CD4-positive, CD25-positive, alpha-beta regulatory T cell (primary cell): ENCODE measurements at regions not wholly inside any gene's neighbourhood (a gene's known extent, or its start where the extent isn't known, plus 50 kb on each side); places are given as distances from the start of the nearest gene placed in this dataset.

Experiments used
- ATAC-seq, 2 donors: fragments of 150-1000 bp; cut with Tn5 transposase; one replicate each; pipeline ENCODE4 v1.10.0; 2021; ENCODE audit warnings: low read depth in 2 of 2, moderate number of reproducible peaks in 2 of 2, moderate library complexity in 1 of 2
- DNase-seq, 3 donors: peaks; one replicate each; pipeline versions ENCODE4 v3.0.0 to v3.0.0-alpha.2; 2012 to 2022; ENCODE audit warnings: mixed read lengths in 1 of 3
- H3K27ac ChIP-seq: one replicate; pipeline ENCODE4 v1.7.0; 2013; ENCODE audit warnings: mild to moderate bottlenecking, low read length; ENCODE audit not compliant: insufficient read depth, poor library complexity, severe bottlenecking
- H3K27me3 ChIP-seq: one replicate; pipeline ENCODE4 v1.7.0; 2013; ENCODE audit warnings: low read length; ENCODE audit not compliant: control insufficient read depth, insufficient read depth
- H3K36me3 ChIP-seq: one replicate; pipeline ENCODE4 v1.7.0; 2013; ENCODE audit warnings: mild to moderate bottlenecking, low read length, moderate library complexity; ENCODE audit not compliant: control insufficient read depth, insufficient read depth
- H3K4me1 ChIP-seq: 2 replicates; pipeline ENCODE4 v1.7.0; 2013; ENCODE audit warnings: mild to moderate bottlenecking, low read length; ENCODE audit not compliant: insufficient read depth, control insufficient read depth, poor library complexity, severe bottlenecking
- H3K4me3 ChIP-seq: one replicate; pipeline ENCODE4 v1.7.0; 2013; ENCODE audit warnings: low read depth, mild to moderate bottlenecking, low read length, moderate library complexity
- H3K9me3 ChIP-seq, 2 experiments: 1 replicate in 1 of 2; 2 replicates in 1 of 2; pipeline ENCODE4 v1.7.0; 2013; ENCODE audit warnings: low read length in 2 of 2, mild to moderate bottlenecking in 1 of 2, moderate library complexity in 1 of 2; ENCODE audit not compliant: control insufficient read depth in 2 of 2
- H3K27ac Mint-ChIP-seq, 3 donors: one replicate each; pipeline ENCODE4 v1.8.0; 2020 to 2022; ENCODE audit warnings: mild to moderate bottlenecking in 3 of 3, mixed read lengths in 3 of 3, moderate library complexity in 2 of 3
- H3K27me3 Mint-ChIP-seq: one replicate; pipeline ENCODE4 v1.8.0; 2022; ENCODE audit warnings: mild to moderate bottlenecking, mixed read lengths
- H3K36me3 Mint-ChIP-seq: one replicate; pipeline ENCODE4 v1.8.0; 2020; ENCODE audit warnings: mixed read lengths
- H3K4me1 Mint-ChIP-seq, 4 donors: one replicate each; pipeline ENCODE4 v1.8.0; 2020 to 2022; ENCODE audit warnings: mixed read lengths in 4 of 4, mild to moderate bottlenecking in 1 of 4
- H3K4me3 Mint-ChIP-seq, 4 donors: one replicate each; pipeline ENCODE4 v1.8.0; 2020 to 2022; ENCODE audit warnings: mild to moderate bottlenecking in 4 of 4, mixed read lengths in 4 of 4, moderate library complexity in 3 of 4
- H3K9me3 Mint-ChIP-seq, 7 donors: one replicate each; pipeline ENCODE4 v1.8.0; 2020 to 2022; ENCODE audit warnings: mixed read lengths in 7 of 7, mild to moderate bottlenecking in 3 of 7, moderate library complexity in 2 of 7

GRCh38 chr3:154050766-154051165, 70.4 kb upstream of the ARHGEF26 start:
- Mint-ChIP-seq H3K4me1 (no peaks in the 10 kb centered on the region), H3K9me3 (peaks cover 0 to 7% (median 0%) of the 10 kb centered on the region in 7 donors), H3K27me3 (no peaks in the 10 kb centered on the region), H3K27ac (no peak overlapping the region), H3K4me3 (no peak overlapping the region), H3K36me3 (no peaks in the 10 kb centered on the region)
- no peak for DNase-seq
- no peaks in the 10 kb centered on the region for H3K4me1 ChIP-seq
- H3K36me3 ChIP-seq: no peaks in the 10 kb centered on the region
- H3K9me3 ChIP-seq: no peaks in the 10 kb centered on the region
- no peak overlapping the region for H3K27ac ChIP-seq
- no peak for ATAC-seq
- no peak overlapping the region for H3K4me3 ChIP-seq
- no peaks in the 10 kb centered on the region for H3K27me3 ChIP-seq

- no peak overlapping the region for H3K4me3 Mint-ChIP-seq
- H3K27me3 Mint-ChIP-seq: no peaks in the 10 kb centered on the region
- no peak overlapping the region for H3K27ac Mint-ChIP-seq
- H3K9me3 Mint-ChIP-seq: peaks cover 0 to 2% (median 0%) of the 10 kb centered on the region in 7 donors
- Histone ChIP-seq H3K4me1 (no peaks in the 10 kb centered on the region), H3K4me3 (no peak overlapping the region), H3K36me3 (no peaks in the 10 kb centered on the region), H3K27me3 (no peaks in the 10 kb centered on the region), H3K27ac (no peak overlapping the region), H3K9me3 (no peaks in the 10 kb centered on the region)
- ATAC-seq: no peak
- H3K4me1 Mint-ChIP-seq: no peaks in the 10 kb centered on the region
- no peak for DNase-seq
- H3K36me3 Mint-ChIP-seq: no peaks in the 10 kb centered on the region
Observed at GRCh38 chr3:154059833-154060232, 61.4 kb upstream of the ARHGEF26 start.

- peaks cover 0 to 2% (median 0%) of the 10 kb centered on the region in 7 donors for H3K9me3 Mint-ChIP-seq
- ATAC-seq (no peak), DNase-seq (no peak)
- no peak overlapping the region for H3K27ac Mint-ChIP-seq
- H3K27me3 Mint-ChIP-seq: no peaks in the 10 kb centered on the region
- Histone ChIP-seq H3K27me3 (no peaks in the 10 kb centered on the region), H3K9me3 (no peaks in the 10 kb centered on the region), H3K27ac (no peak overlapping the region), H3K36me3 (no peaks in the 10 kb centered on the region), H3K4me1 (no peaks in the 10 kb centered on the region), H3K4me3 (no peak overlapping the region)
- H3K4me3 Mint-ChIP-seq: no peak overlapping the region
- H3K4me1 Mint-ChIP-seq: no peaks in the 10 kb centered on the region
- no peaks in the 10 kb centered on the region for H3K36me3 Mint-ChIP-seq
Observed at GRCh38 chr3:154060238-154061000, 60.8 kb upstream of the ARHGEF26 start.

- Histone ChIP-seq H3K36me3 (no peaks in the 10 kb centered on the region), H3K4me1 (no peaks in the 10 kb centered on the region), H3K9me3 (no peaks in the 10 kb centered on the region), H3K27ac (no peak overlapping the region), H3K27me3 (no peaks in the 10 kb centered on the region), H3K4me3 (no peak overlapping the region)
- DNase-seq (no peak), ATAC-seq (no peak)
- no peaks in the 10 kb centered on the region for H3K36me3 Mint-ChIP-seq
- no peaks in the 10 kb centered on the region for H3K4me1 Mint-ChIP-seq
- no peak overlapping the region for H3K27ac Mint-ChIP-seq
- H3K27me3 Mint-ChIP-seq: no peaks in the 10 kb centered on the region
- H3K9me3 Mint-ChIP-seq: peaks cover 0 to 2% (median 0%) of the 10 kb centered on the region in 7 donors
- no peak overlapping the region for H3K4me3 Mint-ChIP-seq
Observed at GRCh38 chr3:154061001-154061370, 60.2 kb upstream of the ARHGEF26 start.

GRCh38 chr3:154062513-154062912, 58.7 kb upstream of the ARHGEF26 start:
- DNase-seq (no peak), ATAC-seq (no peak)
- Histone ChIP-seq H3K27me3 (no peaks in the 10 kb centered on the region), H3K4me1 (no peaks in the 10 kb centered on the region), H3K4me3 (no peak overlapping the region), H3K36me3 (no peaks in the 10 kb centered on the region), H3K9me3 (no peaks in the 10 kb centered on the region), H3K27ac (no peak overlapping the region)
- no peak overlapping the region for H3K4me3 Mint-ChIP-seq
- no peak overlapping the region for H3K27ac Mint-ChIP-seq
- no peaks in the 10 kb centered on the region for H3K4me1 Mint-ChIP-seq
- peaks cover 0 to 6% (median 0%) of the 10 kb centered on the region in 7 donors for H3K9me3 Mint-ChIP-seq
- H3K27me3 Mint-ChIP-seq: no peaks in the 10 kb centered on the region
- H3K36me3 Mint-ChIP-seq: no peaks in the 10 kb centered on the region

- no peaks in the 10 kb centered on the region for H3K4me1 Mint-ChIP-seq
- H3K9me3 Mint-ChIP-seq: peaks cover 3 to 12% (median 5%) of the 10 kb centered on the region in 7 donors
- H3K27me3 Mint-ChIP-seq: no peaks in the 10 kb centered on the region
- Histone ChIP-seq H3K9me3 (no peaks in the 10 kb centered on the region), H3K27me3 (no peaks in the 10 kb centered on the region), H3K27ac (no peak overlapping the region), H3K4me1 (no peaks in the 10 kb centered on the region), H3K4me3 (no peak overlapping the region), H3K36me3 (no peaks in the 10 kb centered on the region)
- DNase-seq: no peak
- no peak for ATAC-seq
- H3K36me3 Mint-ChIP-seq: no peaks in the 10 kb centered on the region
- H3K4me3 Mint-ChIP-seq: no peak overlapping the region
- no peak overlapping the region for H3K27ac Mint-ChIP-seq
Observed at GRCh38 chr3:154071146-154071545, 50.0 kb upstream of the ARHGEF26 start.
